Keratinocyte (primary cell): ENCODE measurements at regions not wholly inside any gene's neighbourhood (a gene's known extent, or its start where the extent isn't known, plus 50 kb on each side); places are given as distances from the start of the nearest gene placed in this dataset.

Experiments used
- DNase-seq: peaks from one replicate; pipeline ENCODE4 v3.0.0-alpha.2; 2011; ENCODE audit warnings: low read depth, missing footprints, low spot score
- FAIRE-seq: peaks from 2 replicates; lab custom pipeline; 2011; peaks lifted over from hg19 to GRCh38; lab: Jason Lieb, UNC
- H2AFZ ChIP-seq: 2 replicates; pipeline ENCODE4 v1.6.0; 2012; ENCODE audit warnings: low read length, control low read depth, inconsistent platforms; ENCODE audit not compliant: control insufficient read depth
- H3K27ac ChIP-seq: 2 replicates; pipeline ENCODE4 v1.5.1; 2011; ENCODE audit warnings: low read length; ENCODE audit not compliant: control insufficient read depth, insufficient read depth
- H3K27me3 ChIP-seq: 3 replicates; pipeline ENCODE4 v1.6.0; 2011; ENCODE audit warnings: low read length; ENCODE audit not compliant: control insufficient read depth, insufficient read depth; ENCODE audit errors: extremely low read depth
- H3K36me3 ChIP-seq, 2 experiments: 2 replicates in 1 of 2; 3 replicates in 1 of 2; pipeline ENCODE4 v1.5.1; 2011; ENCODE audit warnings: low read length in 2 of 2, mild to moderate bottlenecking in 1 of 2; ENCODE audit not compliant: control insufficient read depth in 2 of 2, insufficient read depth in 2 of 2; ENCODE audit errors: extremely low read depth in 1 of 2
- H3K4me1 ChIP-seq: 3 replicates; pipeline ENCODE4 v1.5.1; 2011; ENCODE audit warnings: low read length; ENCODE audit not compliant: control insufficient read depth, insufficient read depth; ENCODE audit errors: extremely low read depth
- H3K4me2 ChIP-seq: 3 replicates; pipeline ENCODE4 v1.6.0; 2011; ENCODE audit warnings: low read depth, low read length; ENCODE audit not compliant: control insufficient read depth, insufficient read depth; ENCODE audit errors: extremely low read depth
- H3K4me3 ChIP-seq, 3 experiments: fragments of 200-600 bp in 1 of 3; sonication (generic) in 1 of 3; 2 replicates in 2 of 3; 3 replicates in 1 of 3; pipeline ENCODE4 v1.5.1; 2011 to 2016; ENCODE audit warnings: low read length in 3 of 3, mild to moderate bottlenecking in 3 of 3, control low read depth in 2 of 3, inconsistent platforms in 1 of 3, low read depth in 1 of 3, mixed read lengths in 1 of 3, mixed run types in 1 of 3, moderate library complexity in 1 of 3; ENCODE audit not compliant: control insufficient read depth in 2 of 3, insufficient read depth in 2 of 3; ENCODE audit errors: extremely low read depth in 1 of 3
- H3K79me2 ChIP-seq: 2 replicates; pipeline ENCODE4 v1.6.0; 2012; ENCODE audit warnings: low read length; ENCODE audit not compliant: control insufficient read depth, insufficient read depth
- H3K9ac ChIP-seq: 3 replicates; pipeline ENCODE4 v1.6.0; 2011; ENCODE audit warnings: low read length; ENCODE audit not compliant: control insufficient read depth, insufficient read depth; ENCODE audit errors: extremely low read depth
- H3K9me1 ChIP-seq: 3 replicates; pipeline ENCODE4 v1.6.0; 2011; ENCODE audit warnings: low read length; ENCODE audit not compliant: control insufficient read depth, insufficient read depth; ENCODE audit errors: extremely low read depth
- H3K9me3 ChIP-seq: 2 replicates; pipeline ENCODE4 v1.5.1; 2012; ENCODE audit warnings: low read depth, low read length; ENCODE audit not compliant: control insufficient read depth
- H4K20me1 ChIP-seq: 3 replicates; pipeline ENCODE4 v1.6.0; 2011; ENCODE audit warnings: low read length; ENCODE audit not compliant: control insufficient read depth, insufficient read depth; ENCODE audit errors: extremely low read depth
- EZH2 ChIP-seq: IDR thresholded peaks from one replicate; pipeline ENCODE4 v1.6.1; 2012; ENCODE audit warnings: inconsistent platforms, mild to moderate bottlenecking, low read length, moderate library complexity
- dilution Hi-C: fragments of 300-500 bp; cut with MboI; formaldehyde crosslinking; loops from one replicate; pipeline ENCODE4 v1.7.0; 2020; ENCODE audit warnings: low sequenced_read_pairs; ENCODE audit not compliant: extremely low pct_ligation_motif_present
- TF ChIP-seq, protein P1 (sequence below), 3 experiments: IDR thresholded peaks in 1 of 3; conservative IDR thresholded peaks in 1 of 3; optimal IDR thresholded peaks in 1 of 3; 2 replicates in 2 of 3; 3 replicates in 1 of 3; pipeline versions ENCODE3 to v1.5.1; 2011; ENCODE audit warnings: low read length in 3 of 3, mild to moderate bottlenecking in 3 of 3, moderate library complexity in 2 of 3, control low read depth in 1 of 3, inconsistent platforms in 1 of 3; ENCODE audit not compliant: insufficient read depth in 2 of 3; ENCODE audit errors: extremely low read depth in 1 of 3

DNA sequence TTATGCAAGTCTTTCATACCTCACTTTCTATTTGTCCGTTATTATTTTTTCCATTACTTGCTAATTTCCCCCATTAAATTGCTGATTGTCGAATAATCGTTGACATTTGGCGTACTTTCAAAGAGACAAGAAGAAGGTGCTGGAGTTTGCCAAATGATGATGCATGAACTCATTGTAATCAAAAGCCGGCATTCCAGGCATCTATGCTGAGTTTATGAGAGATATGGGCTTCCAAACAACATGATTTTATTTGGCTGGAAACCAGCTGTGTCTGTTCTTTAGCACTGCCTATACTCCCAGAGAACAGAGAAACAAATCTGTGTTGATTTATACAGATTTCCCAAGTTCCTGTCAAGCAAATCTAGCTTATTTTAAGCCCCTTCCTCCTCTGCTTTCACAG is 80.8 kb upstream of the RPS6KA3 start:
- no peaks in the 10 kb centered on the region for H3K4me1 ChIP-seq
- no peak overlapping the region for H2AFZ ChIP-seq
- no peak overlapping the region for H3K9ac ChIP-seq
- no peaks in the 10 kb centered on the region for H3K9me1 ChIP-seq
- no peak overlapping the region for H3K4me3 ChIP-seq
- no peak overlapping the region for H3K27ac ChIP-seq
- no peaks in the 10 kb centered on the region for H3K27me3 ChIP-seq
- H3K9me3 ChIP-seq = no peaks in the 10 kb centered on the region
- H3K79me2 ChIP-seq = no peaks in the 10 kb centered on the region
- no peak for FAIRE-seq
- no peaks in the 10 kb centered on the region for H3K36me3 ChIP-seq
- H4K20me1 ChIP-seq = no peaks in the 10 kb centered on the region
- DNase-seq = no peak
- no peak overlapping the region for H3K4me2 ChIP-seq
- dilution Hi-C loops = no loop called here
- TF ChIP-seq EZH2 = no peak
- TF ChIP-seq, protein P1, sequence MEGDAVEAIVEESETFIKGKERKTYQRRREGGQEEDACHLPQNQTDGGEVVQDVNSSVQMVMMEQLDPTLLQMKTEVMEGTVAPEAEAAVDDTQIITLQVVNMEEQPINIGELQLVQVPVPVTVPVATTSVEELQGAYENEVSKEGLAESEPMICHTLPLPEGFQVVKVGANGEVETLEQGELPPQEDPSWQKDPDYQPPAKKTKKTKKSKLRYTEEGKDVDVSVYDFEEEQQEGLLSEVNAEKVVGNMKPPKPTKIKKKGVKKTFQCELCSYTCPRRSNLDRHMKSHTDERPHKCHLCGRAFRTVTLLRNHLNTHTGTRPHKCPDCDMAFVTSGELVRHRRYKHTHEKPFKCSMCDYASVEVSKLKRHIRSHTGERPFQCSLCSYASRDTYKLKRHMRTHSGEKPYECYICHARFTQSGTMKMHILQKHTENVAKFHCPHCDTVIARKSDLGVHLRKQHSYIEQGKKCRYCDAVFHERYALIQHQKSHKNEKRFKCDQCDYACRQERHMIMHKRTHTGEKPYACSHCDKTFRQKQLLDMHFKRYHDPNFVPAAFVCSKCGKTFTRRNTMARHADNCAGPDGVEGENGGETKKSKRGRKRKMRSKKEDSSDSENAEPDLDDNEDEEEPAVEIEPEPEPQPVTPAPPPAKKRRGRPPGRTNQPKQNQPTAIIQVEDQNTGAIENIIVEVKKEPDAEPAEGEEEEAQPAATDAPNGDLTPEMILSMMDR (optimal IDR thresholded peaks at IDR 0.05 in 1 of 3, IDR thresholded peaks at IDR 0.05 in 1 of 3, conservative IDR thresholded peaks at IDR 0.05 in 1 of 3; ENCODE audit: extremely low read depth in 1 of 3, insufficient read depth in 2 of 3, low read length in 3 of 3) = no peak

DNA sequence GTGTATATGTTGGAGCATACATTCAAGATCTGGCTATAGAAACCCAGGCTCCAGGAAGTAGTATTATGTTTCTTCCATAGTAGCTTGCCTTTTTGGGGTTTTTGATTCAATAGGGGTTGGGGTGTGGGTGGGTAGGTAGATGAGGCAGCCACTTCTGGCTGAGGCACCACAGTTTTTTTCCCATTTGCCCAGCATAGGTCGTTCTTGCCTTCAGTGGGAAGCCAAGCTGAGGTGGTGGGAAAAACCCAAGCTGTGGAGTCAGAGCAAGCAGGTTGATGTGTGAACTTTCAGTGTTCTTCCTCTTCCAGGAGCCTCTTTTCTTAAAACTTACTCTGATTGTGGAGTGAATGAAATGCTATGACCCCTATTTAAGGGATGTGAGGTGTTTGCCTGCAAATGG is 67.0 kb upstream of the RPS6KA3 start:
- DNase-seq (no peak), FAIRE-seq (no peak)
- H3K27me3 ChIP-seq = no peaks in the 10 kb centered on the region
- H4K20me1 ChIP-seq = no peaks in the 10 kb centered on the region
- H3K9me3 ChIP-seq = no peaks in the 10 kb centered on the region
- no peak overlapping the region for H3K4me2 ChIP-seq
- H3K36me3 ChIP-seq = no peaks in the 10 kb centered on the region
- no peak overlapping the region for H3K4me3 ChIP-seq
- TF ChIP-seq, protein P1 (optimal IDR thresholded peaks at IDR 0.05 in 1 of 3, IDR thresholded peaks at IDR 0.05 in 1 of 3, conservative IDR thresholded peaks at IDR 0.05 in 1 of 3; ENCODE audit: extremely low read depth in 1 of 3, insufficient read depth in 2 of 3, low read length in 3 of 3) = no peak
- no peak for TF ChIP-seq EZH2
- no peak overlapping the region for H2AFZ ChIP-seq
- no peak overlapping the region for H3K27ac ChIP-seq
- H3K79me2 ChIP-seq = no peaks in the 10 kb centered on the region
- H3K9ac ChIP-seq = no peak overlapping the region
- no peaks in the 10 kb centered on the region for H3K9me1 ChIP-seq
- dilution Hi-C loops = no loop called here
- H3K4me1 ChIP-seq = no peaks in the 10 kb centered on the region
